Thymus (tissue), 11 donors: ENCODE measurements at regions not wholly inside any gene's neighbourhood (a gene's known extent, or its start where the extent isn't known, plus 50 kb on each side); places are given as distances from the start of the nearest gene placed in this dataset.

Source experiments
- DNase-seq, 9 donors: peaks; one replicate each; pipeline ENCODE4 v3.0.0-alpha.2; 2013; ENCODE audit warnings: low spot score in 9 of 9, low read depth in 6 of 9, missing footprints in 1 of 9
- H3K27ac ChIP-seq, 2 donors: one replicate each; pipeline ENCODE4 v1.5.1; 2013; ENCODE audit warnings: control low read depth in 1 of 2, low read depth in 1 of 2, low read length in 1 of 2, mild to moderate bottlenecking in 1 of 2, moderate library complexity in 1 of 2
- H3K27me3 ChIP-seq, 2 donors: one replicate each; pipeline ENCODE4 v1.5.1; 2013; ENCODE audit warnings: low read length in 1 of 2; ENCODE audit not compliant: control insufficient read depth in 2 of 2, insufficient read depth in 1 of 2
- H3K36me3 ChIP-seq, 2 donors: one replicate each; pipeline ENCODE4 v1.5.1; 2013; ENCODE audit warnings: low read length in 1 of 2, mild to moderate bottlenecking in 1 of 2, moderate library complexity in 1 of 2; ENCODE audit not compliant: control insufficient read depth in 2 of 2, insufficient read depth in 2 of 2
- H3K4me1 ChIP-seq, 2 donors: one replicate each; pipeline ENCODE4 v1.5.1; 2013; ENCODE audit warnings: low read length in 2 of 2; ENCODE audit not compliant: control insufficient read depth in 2 of 2, insufficient read depth in 2 of 2
- H3K4me3 ChIP-seq, 2 donors: one replicate each; pipeline ENCODE4 v1.5.1; 2013; ENCODE audit warnings: low read length in 2 of 2, control low read depth in 1 of 2, mild to moderate bottlenecking in 1 of 2
- H3K9me3 ChIP-seq, 2 donors: one replicate each; pipeline ENCODE4 v1.5.1; 2013; ENCODE audit warnings: low read length in 1 of 2, mild to moderate bottlenecking in 1 of 2; ENCODE audit not compliant: control insufficient read depth in 2 of 2, insufficient read depth in 1 of 2
- WGBS: extraction: QIAGEN DNeasy Blood & Tissue Kit; methylation state at CpG from one replicate; pipeline ENCODE4 v1.1.7; 2013; 5-methylcytosine and 5-hydroxymethylcytosine counted together
- donor health status: healthy.

DNA sequence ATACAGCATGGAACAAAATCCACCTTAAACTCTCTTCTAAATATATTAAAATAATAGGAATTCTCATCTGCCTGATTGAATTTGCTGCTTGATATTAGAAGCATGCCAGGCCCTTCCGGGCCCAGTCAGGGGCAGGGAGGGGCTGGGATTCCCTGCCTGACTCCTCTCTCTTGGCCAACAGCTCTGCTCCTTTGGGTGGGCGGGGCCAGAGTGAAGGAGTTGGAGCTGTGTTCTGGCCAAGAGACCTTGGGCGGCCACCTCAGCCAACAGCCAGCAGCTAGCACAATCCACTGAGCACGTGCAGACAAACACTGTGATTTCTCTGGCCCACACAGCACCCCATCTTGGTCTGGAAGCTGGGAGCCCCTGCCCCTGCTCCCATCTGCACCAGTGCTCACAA, 140.3 kb downstream of the PJA1 start:
- Histone ChIP-seq H3K27ac (peak overlapping the region in 1 of 2 donors; percentile 31), H3K9me3 (no peaks in the 10 kb centered on the region), H3K36me3 (no peaks in the 10 kb centered on the region), H3K4me3 (no peak overlapping the region), H3K4me1 (peaks cover 0 to 33% of the 10 kb centered on the region in 2 donors), H3K27me3 (no peaks in the 10 kb centered on the region)
- DNase-seq = no peak
- WGBS = 88% methylated on average over 4 of the region's 4 CpGs

DNA sequence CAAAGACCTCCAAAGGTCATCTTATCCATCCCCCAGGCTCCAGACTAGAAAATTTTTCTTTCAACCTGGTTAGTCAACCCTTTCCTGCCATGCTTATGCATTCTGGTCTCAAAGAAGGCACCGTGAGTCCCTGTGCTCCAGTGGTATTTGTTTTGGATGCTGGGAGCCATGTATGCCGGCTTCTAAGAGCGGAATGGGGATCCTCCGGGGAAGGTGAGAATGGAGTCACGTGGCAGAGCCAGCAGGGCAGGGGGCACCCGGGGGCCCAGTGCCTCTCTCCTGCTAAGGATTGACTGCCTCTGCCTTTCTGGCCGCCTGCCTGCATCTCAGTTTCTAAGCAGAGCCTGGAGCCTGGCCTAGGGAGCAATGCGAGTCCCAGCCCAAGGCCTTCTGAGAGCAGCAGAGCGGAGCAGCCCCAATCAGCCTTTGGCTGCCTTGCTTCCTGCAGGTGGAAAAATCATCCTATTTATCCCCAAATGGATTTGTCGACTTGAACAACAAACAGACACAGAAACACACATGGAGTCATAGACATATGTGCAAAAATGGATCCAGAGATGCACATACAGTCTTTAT, 141.0 kb downstream of the PJA1 start:
- 93% methylated on average over 10 of the region's 10 CpGs for WGBS
- Histone ChIP-seq H3K27me3 (no peaks in the 10 kb centered on the region), H3K4me3 (no peak overlapping the region), H3K36me3 (no peaks in the 10 kb centered on the region), H3K9me3 (no peaks in the 10 kb centered on the region), H3K27ac (peak overlapping the region in 1 of 2 donors; percentile 11), H3K4me1 (peaks cover 0 to 33% of the 10 kb centered on the region in 2 donors)
- DNase-seq = no peak

- H3K27ac ChIP-seq = no peak overlapping the region
- no peaks in the 10 kb centered on the region for H3K27me3 ChIP-seq
- H3K9me3 ChIP-seq = no peaks in the 10 kb centered on the region
- no peak for DNase-seq
- H3K36me3 ChIP-seq = no peaks in the 10 kb centered on the region
- H3K4me3 ChIP-seq = no peak overlapping the region
- peaks cover 0 to 20% of the 10 kb centered on the region in 2 donors for H3K4me1 ChIP-seq
Observed at GRCh38 chrX:69022430-69022829, 142.8 kb downstream of the PJA1 start.

DNA sequence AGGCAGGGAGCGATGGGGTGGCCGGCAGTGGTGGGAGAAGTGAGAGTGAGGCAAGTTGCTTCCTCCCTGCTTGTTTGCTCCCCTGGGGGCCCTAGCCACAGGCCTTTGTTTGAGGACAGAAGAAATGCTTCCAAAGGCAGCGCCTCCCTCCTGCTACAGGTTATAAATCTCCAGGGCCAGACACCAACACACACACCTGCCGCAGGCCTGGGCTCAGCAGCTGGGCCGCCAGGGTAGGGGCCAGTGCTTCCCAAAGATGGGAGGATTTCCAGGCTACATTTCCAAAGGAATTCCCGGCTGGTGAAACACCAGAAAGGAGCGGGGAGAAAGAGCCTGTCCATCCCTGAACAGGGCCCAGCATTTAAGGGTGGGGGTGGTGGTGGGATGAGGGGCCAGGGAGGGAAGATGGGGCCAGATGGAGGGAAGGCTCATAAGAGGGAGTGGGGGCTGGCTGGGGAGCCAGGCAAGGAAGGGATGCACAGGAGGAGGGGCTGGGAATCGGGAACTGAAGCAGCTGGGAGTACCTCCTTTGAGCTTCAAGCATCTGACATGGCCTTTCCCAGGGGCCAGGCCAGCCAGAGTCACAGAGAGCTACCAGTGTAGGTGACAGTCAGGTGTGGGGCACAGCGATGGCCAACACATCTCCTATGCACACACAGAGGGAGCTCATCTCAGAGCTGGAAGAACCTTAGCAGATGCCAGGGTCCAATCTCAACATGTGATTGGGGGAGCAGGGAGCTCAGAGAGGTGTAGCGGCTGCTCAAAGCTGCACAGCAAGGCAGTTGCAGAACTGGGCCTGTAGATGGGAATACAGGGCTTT, 143.9 kb downstream of the PJA1 start:
- H3K36me3 ChIP-seq = no peaks in the 10 kb centered on the region
- H3K27me3 ChIP-seq = no peaks in the 10 kb centered on the region
- H3K4me1 ChIP-seq = peaks cover 0 to 11% of the 10 kb centered on the region in 2 donors
- 75% methylated on average over 10 of the region's 10 CpGs for WGBS
- H3K9me3 ChIP-seq = no peaks in the 10 kb centered on the region
- no peak overlapping the region for H3K27ac ChIP-seq
- H3K4me3 ChIP-seq = no peak overlapping the region
- no peak for DNase-seq

DNA sequence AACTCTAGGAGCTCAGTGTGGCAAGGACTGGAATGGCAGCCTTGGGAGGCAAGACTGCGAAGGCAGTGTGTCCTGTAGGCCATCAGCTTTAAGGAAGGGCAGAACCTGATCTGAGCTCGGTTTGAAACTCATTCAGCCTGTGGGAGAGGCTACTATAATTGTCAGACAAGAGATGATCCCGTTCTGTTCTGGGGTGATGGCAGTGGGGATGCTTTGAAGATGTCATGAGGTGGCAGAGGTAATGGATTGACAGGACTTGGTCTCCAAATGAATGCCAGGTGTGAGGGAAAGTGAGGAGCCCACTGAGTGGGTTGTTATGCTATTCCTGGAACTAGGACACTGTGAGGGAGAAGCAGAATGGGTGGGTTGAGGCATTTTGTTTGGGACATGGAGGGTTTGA, 144.9 kb downstream of the PJA1 start:
- Histone ChIP-seq H3K4me1 (peaks cover 0 to 2% of the 10 kb centered on the region in 2 donors), H3K27me3 (no peaks in the 10 kb centered on the region), H3K36me3 (no peaks in the 10 kb centered on the region), H3K4me3 (no peak overlapping the region), H3K9me3 (no peaks in the 10 kb centered on the region), H3K27ac (no peak overlapping the region)
- 92% methylated on average over 3 of the region's 3 CpGs for WGBS
- no peak for DNase-seq

DNA sequence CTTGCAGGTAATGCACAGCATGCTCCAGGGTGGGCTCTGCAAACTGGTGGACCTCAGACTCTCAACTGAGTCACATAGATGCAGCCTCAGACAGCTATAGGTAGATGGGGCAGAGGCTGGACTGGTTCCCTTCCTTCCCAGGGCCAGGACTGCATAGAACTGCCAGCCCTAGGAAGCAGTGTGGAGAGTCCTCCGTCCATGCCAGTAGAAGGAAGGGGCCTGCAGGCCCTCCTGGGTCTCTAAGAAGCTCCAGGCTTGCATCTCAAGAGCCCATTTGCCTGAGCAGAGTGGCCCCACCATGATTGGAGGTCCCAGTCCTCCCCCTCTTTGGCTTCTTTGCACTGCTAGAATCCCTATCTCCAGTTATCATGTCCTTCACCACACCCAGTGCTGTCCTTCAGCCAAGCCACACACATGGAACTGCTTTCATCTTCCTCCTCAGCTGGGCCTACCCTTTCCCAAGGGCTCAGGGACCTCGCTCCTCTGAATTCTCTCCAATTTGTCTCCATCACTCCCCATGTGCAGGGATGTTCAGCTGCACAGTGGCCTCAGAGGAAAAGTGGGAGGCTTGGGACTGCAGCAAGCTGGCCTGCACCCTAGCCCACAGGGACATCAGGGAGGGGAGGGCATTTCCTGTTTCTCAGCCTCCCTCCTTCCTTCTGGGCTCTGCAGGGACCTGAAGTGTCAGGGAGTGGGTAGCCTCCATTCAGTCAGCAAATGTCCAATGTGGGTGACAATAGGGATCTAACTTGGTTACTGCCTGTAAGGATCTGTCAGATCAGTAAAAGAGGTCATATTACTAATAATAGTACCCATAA, 146.0 kb downstream of the PJA1 start:
- Histone ChIP-seq H3K27ac (no peak overlapping the region), H3K4me3 (no peak overlapping the region), H3K27me3 (no peaks in the 10 kb centered on the region), H3K9me3 (no peaks in the 10 kb centered on the region), H3K36me3 (no peaks in the 10 kb centered on the region), H3K4me1 (peaks cover 0 to 5% of the 10 kb centered on the region in 2 donors)
- DNase-seq = no peak
- 92% methylated on average over 2 of the region's 2 CpGs for WGBS

GRCh38 chrX:69018416-69019072, 146.7 kb downstream of the PJA1 start:
- H3K27me3 ChIP-seq = no peaks in the 10 kb centered on the region
- H3K36me3 ChIP-seq = no peaks in the 10 kb centered on the region
- no peak overlapping the region for H3K27ac ChIP-seq
- peaks cover 0 to 5% of the 10 kb centered on the region in 2 donors for H3K4me1 ChIP-seq
- DNase-seq = no peak
- no peak overlapping the region for H3K4me3 ChIP-seq
- WGBS = 93% methylated on average over 8 of the region's 8 CpGs
- no peaks in the 10 kb centered on the region for H3K9me3 ChIP-seq

DNA sequence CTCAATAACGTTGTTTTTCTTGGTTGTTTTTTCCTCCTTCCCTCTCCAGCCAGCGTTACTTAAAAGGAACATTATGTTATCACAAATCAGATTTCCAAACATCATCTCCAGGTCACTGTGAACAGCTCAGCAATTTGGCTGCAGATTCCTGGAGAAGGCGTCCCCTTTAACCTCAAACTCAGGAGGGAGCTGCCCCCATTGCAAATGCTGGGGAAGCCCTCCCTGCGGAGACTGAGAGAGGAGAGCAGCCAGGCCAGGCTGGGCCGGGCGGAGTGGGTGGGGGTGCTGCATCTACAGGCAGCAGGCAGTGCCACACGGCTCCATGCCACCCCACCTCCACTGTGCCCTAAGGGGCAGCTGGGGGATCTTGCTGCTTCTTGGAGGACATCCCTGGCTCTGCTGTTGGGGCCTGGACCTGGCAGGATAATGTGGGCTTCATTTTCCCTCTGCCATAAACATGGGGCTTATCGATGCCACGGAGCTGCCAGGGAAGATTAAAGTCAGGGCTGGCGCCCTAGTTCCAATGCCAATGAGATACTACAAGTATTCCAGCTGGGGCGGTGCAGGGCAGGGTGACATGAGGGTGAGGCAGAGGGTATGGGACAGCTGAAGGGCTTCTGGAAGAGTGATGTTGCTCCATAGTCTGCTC, 148.8 kb downstream of the PJA1 start:
- peaks cover 0 to 5% of the 10 kb centered on the region in 2 donors for H3K4me1 ChIP-seq
- H3K27ac ChIP-seq = no peak overlapping the region
- no peaks in the 10 kb centered on the region for H3K27me3 ChIP-seq
- H3K9me3 ChIP-seq = no peaks in the 10 kb centered on the region
- no peak overlapping the region for H3K4me3 ChIP-seq
- WGBS = 90% methylated on average over 11 of the region's 11 CpGs
- no peak for DNase-seq
- H3K36me3 ChIP-seq = no peaks in the 10 kb centered on the region
